ENCODE measurements at regions not wholly inside any gene's neighbourhood (a gene's known extent, or its start where the extent isn't known, plus 50 kb on each side); places are given as distances from the start of the nearest gene placed in this dataset.
A peak's percentile ranks its signal among the peaks of the same experiment; 100 is the strongest.

DNA sequence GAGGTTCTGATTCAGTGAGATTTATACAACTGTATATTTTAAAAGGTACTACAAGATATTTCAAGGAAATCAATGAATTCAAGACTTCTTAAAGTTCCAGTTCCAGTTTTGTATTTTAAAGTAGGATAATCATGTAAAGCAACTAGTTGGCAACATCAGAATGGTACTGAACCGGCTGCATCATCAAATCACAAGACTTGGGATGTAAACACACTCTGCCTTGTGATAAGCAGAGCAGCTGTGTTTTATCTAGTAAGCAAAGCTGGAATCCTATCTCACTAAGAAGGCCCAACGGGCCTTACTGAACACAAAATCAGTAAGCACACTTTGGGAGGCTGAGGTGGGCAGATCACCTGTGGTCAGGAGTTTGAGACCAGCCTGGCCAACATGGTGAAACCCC lies 327.2 kb upstream of the NREP start:
- DNase-seq (ENCODE audit: extremely low read depth, insufficient read length) = no peak
- Histone ChIP-seq H3K4me3 (replicated peaks; ENCODE audit: low read depth, low read length) (no peak overlapping the region), H3K27me3 (replicated peaks; ENCODE audit: control insufficient read depth, insufficient read depth, low read length) (no peaks in the 10 kb centered on the region), H3K36me3 (ENCODE audit: control insufficient read depth, insufficient read depth, low read length) (no peaks in the 10 kb centered on the region)
- TF ChIP-seq, protein P1, sequence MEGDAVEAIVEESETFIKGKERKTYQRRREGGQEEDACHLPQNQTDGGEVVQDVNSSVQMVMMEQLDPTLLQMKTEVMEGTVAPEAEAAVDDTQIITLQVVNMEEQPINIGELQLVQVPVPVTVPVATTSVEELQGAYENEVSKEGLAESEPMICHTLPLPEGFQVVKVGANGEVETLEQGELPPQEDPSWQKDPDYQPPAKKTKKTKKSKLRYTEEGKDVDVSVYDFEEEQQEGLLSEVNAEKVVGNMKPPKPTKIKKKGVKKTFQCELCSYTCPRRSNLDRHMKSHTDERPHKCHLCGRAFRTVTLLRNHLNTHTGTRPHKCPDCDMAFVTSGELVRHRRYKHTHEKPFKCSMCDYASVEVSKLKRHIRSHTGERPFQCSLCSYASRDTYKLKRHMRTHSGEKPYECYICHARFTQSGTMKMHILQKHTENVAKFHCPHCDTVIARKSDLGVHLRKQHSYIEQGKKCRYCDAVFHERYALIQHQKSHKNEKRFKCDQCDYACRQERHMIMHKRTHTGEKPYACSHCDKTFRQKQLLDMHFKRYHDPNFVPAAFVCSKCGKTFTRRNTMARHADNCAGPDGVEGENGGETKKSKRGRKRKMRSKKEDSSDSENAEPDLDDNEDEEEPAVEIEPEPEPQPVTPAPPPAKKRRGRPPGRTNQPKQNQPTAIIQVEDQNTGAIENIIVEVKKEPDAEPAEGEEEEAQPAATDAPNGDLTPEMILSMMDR (IDR thresholded peaks at IDR 0.05; ENCODE audit: insufficient read depth, low read length, poor library complexity, severe bottlenecking) = no peak

DNA sequence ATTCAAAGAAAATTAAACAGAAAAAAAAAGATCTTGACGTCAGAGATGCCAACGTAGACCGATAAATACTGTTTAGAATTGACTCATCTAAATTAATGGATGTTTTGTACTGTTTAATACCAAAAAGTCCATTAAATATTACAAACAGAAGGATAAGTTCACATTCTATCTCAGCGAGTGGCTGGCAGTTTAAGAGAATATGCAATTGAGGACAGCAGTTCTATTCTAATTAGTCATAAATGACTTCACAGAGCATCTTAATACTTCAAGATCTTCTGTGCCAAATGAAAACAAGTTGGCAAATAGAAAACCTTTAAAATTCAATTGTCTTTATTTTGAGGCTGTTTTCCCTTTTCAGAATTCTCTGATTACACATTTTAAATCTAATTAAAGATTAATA lies 326.6 kb upstream of the NREP start:
- DNase-seq (ENCODE audit: extremely low read depth, insufficient read length) = no peak
- TF ChIP-seq, protein P1 (IDR thresholded peaks at IDR 0.05; ENCODE audit: insufficient read depth, low read length, poor library complexity, severe bottlenecking) = no peak
- H3K4me3 ChIP-seq (replicated peaks; ENCODE audit: low read depth, low read length) = no peak overlapping the region
- H3K36me3 ChIP-seq (ENCODE audit: control insufficient read depth, insufficient read depth, low read length) = no peaks in the 10 kb centered on the region
- H3K27me3 ChIP-seq (replicated peaks; ENCODE audit: control insufficient read depth, insufficient read depth, low read length) = no peaks in the 10 kb centered on the region

DNA sequence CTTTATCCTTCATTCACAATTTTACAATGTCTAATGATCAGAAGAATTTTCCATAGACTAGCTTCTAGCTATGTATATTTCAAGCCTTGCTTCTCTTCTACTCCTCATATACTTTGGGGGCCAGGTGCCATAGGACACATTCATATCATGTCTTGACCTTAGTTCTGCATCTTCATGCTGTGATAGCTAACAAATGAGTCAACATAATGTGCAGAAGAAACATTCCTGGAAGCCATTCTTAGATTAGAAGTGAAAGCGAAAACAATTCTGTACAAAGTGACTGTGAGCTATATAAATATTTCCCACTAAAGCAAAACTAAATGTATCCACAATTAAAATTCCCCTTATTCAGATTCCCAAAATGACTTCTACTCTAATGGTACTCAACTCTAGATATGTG lies 320.2 kb upstream of the NREP start:
- TF ChIP-seq, protein P1 (IDR thresholded peaks at IDR 0.05; ENCODE audit: insufficient read depth, low read length, poor library complexity, severe bottlenecking) = no peak
- H3K27me3 ChIP-seq (replicated peaks; ENCODE audit: control insufficient read depth, insufficient read depth, low read length) = no peaks in the 10 kb centered on the region
- peak; percentile 13 for DNase-seq (ENCODE audit: extremely low read depth, insufficient read length)
- H3K36me3 ChIP-seq (ENCODE audit: control insufficient read depth, insufficient read depth, low read length) = no peaks in the 10 kb centered on the region
- no peak overlapping the region for H3K4me3 ChIP-seq (replicated peaks; ENCODE audit: low read depth, low read length)

DNA sequence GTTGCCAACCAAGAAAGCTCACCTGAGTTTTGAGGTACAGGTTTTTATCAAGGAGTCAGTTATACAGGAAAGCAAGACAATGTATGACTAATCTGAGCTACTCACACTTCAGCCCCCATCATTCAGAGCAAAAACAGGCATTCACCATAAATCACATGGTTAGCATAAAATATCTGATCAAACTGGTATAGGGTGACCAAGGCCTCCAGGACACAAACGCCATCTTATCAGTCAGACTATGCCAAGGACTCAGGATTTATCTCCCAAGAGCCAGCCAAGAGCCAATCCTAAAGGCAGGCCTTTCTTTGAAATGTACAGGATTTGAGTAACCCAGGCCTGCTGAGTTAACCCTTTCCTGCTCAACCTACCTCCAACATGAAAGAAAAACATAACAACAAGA lies 313.0 kb upstream of the NREP start:
- DNase-seq (ENCODE audit: extremely low read depth, insufficient read length) = no peak

DNA sequence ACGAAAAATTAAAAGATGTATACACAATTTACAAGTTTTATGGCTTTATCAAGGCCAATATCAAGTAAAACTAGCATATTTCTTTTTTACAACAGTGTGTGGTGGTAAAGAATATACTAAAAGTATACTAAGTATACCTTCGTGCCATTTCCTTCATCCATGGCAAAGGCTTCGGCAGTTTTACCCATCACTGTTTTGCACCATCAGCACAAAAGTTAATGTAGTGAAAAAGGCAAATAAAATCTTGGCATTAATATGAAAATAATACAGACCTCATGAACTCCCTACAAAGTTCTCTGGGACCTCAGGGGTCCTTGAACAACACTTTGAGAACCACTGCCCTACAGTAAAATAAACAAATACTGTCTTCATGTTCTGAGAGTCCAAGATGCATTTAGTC lies 312.3 kb upstream of the NREP start:
- TF ChIP-seq, protein P1 (IDR thresholded peaks at IDR 0.05; ENCODE audit: insufficient read depth, low read length, poor library complexity, severe bottlenecking) = no peak
- DNase-seq (ENCODE audit: extremely low read depth, insufficient read length) = no peak
- H3K4me3 ChIP-seq (replicated peaks; ENCODE audit: low read depth, low read length) = no peak overlapping the region
- no peaks in the 10 kb centered on the region for H3K27me3 ChIP-seq (replicated peaks; ENCODE audit: control insufficient read depth, insufficient read depth, low read length)
- no peaks in the 10 kb centered on the region for H3K36me3 ChIP-seq (ENCODE audit: control insufficient read depth, insufficient read depth, low read length)

More for the DNA sequence above, 313.0 kb upstream of the NREP start:
- Histone ChIP-seq H3K27me3 (replicated peaks; ENCODE audit: control insufficient read depth, insufficient read depth, low read length) (no peaks in the 10 kb centered on the region), H3K36me3 (ENCODE audit: control insufficient read depth, insufficient read depth, low read length) (no peaks in the 10 kb centered on the region), H3K4me3 (replicated peaks; ENCODE audit: low read depth, low read length) (no peak overlapping the region)
- TF ChIP-seq, protein P1 (IDR thresholded peaks at IDR 0.05; ENCODE audit: insufficient read depth, low read length, poor library complexity, severe bottlenecking) = no peak

DNA sequence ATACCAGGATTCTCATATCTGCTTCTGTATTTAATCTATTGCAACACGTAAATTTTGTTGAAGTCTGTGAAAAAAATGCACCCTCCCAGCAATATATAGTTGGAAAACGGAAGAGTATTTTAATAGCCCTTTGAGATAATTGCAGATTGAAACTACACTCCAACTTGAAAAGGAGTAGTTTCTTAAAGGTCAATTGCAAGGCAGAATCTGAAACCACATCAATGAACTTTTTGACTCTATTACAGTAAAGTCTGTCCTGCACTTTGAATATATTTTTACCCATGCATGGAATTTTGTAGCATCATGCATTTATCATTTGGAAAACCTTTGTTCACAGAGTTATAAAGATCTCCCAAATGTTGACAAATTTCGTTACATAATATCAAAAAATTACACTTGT lies 311.6 kb upstream of the NREP start:
- Histone ChIP-seq H3K27me3 (replicated peaks; ENCODE audit: control insufficient read depth, insufficient read depth, low read length) (no peaks in the 10 kb centered on the region), H3K4me3 (replicated peaks; ENCODE audit: low read depth, low read length) (no peak overlapping the region), H3K36me3 (ENCODE audit: control insufficient read depth, insufficient read depth, low read length) (no peaks in the 10 kb centered on the region)
- TF ChIP-seq, protein P1 (IDR thresholded peaks at IDR 0.05; ENCODE audit: insufficient read depth, low read length, poor library complexity, severe bottlenecking) = no peak
- no peak for DNase-seq (ENCODE audit: extremely low read depth, insufficient read length)
